Hypothalamus (tissue), 51 donors: ENCODE measurements at regions not wholly inside any gene's neighbourhood (a gene's known extent, or its start where the extent isn't known, plus 50 kb on each side); places are given as distances from the start of the nearest gene placed in this dataset.
"Not testable (repeated sequence)": the region's sequence is repeated elsewhere in the genome, so short reads cannot be mapped to it uniquely, and the experiment has no call there.

Experiments used
- DNase-seq, 51 donors: peaks; one replicate each; lab custom pipeline; 2025; lab: John Stamatoyannopoulos, UW

DNA sequence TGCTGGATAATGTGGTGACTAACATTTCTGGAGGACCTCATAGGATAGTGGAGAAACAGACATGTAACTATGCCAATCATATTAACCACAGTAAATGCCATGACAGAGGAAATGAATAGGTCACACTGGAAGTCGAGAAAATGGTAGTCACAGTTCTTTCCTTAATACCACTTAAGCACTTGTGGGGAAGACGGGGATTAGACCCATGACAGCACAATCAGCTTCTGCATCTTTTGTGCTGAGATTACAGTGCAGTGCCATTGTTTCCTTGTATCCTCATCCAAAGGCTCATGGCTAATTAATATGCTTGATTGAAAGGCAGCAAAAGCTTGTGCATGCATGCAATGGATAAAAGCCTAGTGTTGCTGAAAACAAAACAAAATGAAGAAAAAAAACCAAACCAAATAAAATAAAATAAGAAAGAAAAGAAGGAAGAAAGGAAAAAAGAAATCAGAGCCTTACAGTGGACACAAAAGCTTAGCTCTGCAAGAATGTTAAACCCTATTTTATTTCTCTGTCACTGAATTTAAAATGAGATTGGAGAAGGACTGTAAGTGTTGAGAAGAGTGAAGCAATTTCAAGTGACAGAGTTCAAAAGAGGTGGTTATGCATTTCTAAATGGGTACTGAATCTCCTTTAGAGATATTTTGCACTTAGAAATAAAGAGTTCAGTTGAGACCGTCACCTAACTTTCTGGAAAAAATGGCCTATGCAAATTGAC, 1011.9 kb downstream of the CDH8 start:
- no peak for DNase-seq

DNA sequence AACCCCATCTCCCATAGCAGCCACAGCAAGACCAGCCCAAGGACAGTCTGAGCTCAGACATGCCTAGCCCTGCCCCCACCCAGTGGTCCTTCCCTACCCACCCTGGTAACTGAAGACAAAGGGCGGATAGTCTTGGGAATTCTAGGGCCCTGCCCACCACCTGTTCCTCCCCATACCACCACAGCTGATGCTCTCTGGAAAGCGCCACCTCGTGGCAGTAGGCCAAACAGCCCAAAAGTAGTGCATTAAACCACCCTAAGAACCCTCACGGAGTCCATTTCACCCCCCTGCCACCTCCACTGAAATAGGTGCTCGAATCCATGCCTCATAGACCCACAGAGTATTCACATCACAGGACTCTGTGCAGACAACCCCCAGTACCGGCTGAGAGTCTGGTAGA, 1021.4 kb downstream of the CDH8 start:
- no peak for DNase-seq

DNA sequence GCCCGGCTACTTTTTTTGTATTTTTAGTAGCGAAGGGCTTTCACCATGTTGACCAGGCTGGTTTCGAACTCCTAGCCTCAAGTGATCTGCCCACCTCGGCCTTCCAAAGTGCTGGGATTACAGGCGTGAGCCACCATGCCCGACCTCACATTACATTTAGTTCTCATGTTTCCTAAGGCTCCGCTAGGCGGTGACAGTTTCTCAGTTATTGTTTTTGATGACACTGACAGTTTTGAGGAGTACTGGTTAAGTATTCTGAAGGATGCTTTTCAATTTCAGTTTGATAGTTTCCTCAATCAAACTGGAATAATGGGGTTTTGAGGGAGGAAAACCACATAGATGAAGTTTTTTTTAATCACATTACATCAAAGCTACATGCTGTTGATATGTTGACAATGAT, 1028.5 kb downstream of the CDH8 start:
- no peak for DNase-seq

DNA sequence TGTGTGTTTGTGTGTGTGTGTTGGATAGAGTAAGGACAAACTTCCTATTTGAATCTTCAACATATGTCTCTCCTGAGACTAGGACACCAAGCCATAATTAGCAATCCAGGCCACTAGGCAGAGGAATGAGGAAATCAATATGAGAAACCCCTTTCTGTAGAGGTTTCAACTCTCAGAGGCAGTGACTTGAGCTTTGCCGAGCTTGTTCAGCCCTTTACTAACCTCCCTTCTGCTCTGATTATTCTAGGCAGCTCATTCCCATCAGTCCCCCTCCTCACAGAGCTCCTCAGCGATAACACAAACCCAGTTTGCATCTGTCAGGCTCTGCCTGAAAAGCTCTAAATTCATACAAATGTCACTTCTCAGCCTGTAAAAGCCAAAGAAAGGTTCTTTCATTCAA, 1030.3 kb downstream of the CDH8 start:
- peak in 1 of 51 donors; percentile 1 for DNase-seq

DNA sequence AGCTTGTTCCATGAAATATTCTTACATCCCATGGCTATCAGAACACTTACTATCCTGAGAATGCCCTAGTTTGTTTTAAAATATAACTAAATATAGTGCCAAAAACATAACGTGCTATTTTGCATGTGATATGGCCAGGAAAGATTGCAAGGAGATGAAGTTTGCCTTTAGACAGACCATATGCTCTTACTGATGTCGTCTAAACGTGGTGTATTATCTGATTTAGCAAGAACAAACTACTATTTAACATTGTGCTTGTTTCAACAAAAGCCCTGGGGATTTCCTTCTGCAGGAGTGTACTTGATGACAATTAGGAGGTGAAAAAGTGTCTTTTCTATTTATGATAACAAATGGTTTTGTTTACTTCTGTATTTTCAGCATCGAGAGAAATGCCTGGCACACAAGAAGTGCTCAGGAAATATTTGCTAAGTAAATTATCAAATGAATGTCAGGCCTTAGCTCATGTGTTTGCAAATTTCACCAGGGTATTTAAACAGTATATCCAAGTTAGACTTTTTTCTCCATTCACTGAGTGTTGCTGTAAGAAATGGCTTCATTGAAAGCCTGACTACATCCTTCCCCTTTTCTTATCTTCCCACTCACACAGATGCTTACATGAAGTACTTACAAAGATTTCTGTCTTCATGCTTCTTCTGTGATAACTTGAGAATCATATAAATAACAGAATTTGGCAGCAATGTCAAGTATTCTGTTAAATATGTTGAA, 1033.6 kb downstream of the CDH8 start:
- no peak for DNase-seq

DNA sequence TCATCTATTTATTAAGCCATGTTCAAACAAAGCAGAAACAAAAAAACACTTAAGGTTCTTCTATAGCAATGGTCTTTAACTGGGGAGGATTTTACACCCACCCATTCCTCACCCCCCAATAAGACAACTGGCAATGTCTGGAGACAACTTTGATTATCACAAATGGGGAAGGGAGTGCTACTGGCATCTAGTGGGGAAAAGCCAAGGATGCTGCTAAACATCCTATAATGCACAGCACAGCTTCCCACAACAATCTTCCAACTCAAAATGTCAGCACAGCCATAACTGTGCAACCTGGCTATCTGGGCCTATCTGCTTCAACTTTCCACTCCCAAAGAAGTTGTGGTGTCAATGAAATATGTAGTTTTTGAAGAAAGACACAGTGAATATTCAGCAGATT, 1044.4 kb downstream of the CDH8 start:
- no peak for DNase-seq

DNA sequence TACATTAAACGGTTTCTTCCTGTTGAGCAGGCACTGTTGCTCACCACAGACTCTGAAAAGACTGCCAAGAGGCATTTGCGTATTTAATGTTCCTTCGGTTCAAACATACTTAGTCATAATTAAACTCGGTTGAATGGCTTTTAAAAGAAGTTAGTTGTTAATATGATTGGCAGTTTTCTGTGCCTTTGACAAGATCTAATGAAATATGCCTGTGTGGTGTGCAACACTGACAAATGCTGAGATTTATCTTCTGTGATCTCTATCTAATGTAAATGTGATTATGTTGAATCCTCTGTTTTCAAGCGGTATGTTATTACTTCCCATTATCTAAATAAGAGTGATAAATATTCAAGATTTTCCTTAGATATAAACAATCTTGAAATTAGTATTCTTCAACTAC, 1046.6 kb downstream of the CDH8 start:
- DNase-seq = no peak

DNA sequence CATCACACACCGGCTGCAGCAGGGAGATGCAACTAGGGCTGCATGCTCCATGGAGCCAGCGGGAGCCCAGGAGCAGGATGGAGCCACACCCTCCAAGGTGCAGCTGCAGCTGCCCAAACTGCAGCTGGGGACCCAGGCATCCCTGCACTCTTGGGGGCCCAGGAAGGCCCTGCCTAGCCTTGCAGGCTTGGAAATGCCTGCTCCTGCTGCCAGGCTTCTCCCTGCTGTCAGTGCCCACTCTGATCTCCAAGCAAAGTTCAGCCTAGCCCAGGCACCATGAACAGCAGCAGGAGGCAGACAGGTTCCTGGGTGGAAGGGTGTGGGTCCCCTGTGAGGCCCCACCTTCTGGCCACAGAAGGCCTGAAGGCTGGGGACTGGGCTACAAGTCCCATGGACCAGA, 1057.1 kb downstream of the CDH8 start:
- DNase-seq = no peak

DNA sequence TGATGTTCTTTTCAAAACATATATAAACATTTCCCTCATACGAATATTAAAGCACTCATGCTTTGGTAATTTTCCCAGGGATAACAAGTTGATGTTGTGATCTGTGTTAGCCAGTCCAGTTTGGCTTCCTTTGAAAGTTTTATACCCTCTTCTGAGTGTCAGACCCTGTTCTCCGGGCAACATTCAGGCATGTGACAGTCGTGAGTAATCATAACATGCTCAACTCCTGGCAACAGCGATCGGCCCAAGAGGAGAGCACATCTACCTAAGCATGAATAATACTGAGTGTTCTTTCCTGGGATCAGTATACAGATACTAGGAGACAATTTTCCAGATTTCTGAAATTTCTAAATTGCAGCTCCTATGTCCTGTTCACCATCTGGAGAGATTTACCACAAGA, 1086.4 kb downstream of the CDH8 start:
- no peak for DNase-seq

DNA sequence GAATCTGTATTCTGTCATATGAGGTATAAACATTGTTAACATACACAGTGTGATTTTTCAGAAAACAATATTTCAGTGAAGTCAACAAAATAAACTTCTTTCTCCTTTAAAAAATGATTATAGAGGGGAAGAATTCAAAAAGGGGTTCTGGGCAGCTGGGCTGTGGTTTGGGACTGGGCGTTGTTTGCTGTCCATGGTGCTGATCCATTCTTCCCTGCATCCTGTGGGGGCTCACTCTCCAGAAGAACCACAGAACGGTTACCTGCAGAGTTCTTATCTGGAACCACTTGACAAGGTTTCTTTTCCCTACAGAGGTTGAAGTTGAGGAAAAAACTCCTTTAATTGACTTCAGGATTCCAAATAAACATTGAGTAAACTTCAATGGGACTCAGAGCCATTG, 1091.0 kb downstream of the CDH8 start:
- DNase-seq = no peak

DNA sequence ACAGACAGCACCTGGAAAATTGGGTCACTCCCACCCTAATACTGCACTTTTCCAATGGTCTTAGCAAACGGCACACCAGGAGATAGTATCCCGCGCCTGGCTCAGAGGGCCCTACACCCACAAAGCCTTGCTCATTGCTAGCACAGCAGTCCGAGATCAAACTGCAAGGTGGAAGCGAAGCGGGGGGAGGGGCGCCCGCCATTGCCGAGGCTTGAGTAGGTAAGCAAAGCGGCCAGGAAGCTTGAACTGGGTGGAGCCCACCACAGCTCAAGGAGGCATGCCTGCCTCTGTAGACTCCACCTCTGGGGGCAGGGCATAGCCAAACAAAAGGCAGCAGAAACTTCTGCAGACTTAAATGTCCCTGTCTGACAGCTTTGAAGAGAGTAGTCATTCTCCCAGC, 1100.0 kb downstream of the CDH8 start:
- not testable (repeated sequence) for DNase-seq

DNA sequence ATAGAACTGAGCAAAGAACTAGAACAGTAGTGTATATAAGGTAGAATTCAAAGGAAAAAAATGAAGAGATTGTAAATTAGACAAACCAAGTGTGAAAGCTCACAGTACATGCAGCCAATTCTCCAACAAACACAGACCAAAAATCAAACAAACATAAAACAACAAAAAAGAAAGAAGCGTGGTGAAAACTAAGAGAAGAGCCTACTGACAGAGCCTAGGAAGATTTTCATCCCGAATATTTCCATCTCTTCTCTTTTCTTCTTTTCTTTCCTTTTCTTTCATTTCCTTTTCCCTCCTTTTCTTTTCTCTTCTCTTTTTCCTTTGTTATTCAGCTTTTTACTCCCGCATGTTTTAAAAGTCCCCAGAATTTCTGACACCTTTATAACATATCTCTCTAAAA, 1103.6 kb downstream of the CDH8 start:
- no peak for DNase-seq

DNA sequence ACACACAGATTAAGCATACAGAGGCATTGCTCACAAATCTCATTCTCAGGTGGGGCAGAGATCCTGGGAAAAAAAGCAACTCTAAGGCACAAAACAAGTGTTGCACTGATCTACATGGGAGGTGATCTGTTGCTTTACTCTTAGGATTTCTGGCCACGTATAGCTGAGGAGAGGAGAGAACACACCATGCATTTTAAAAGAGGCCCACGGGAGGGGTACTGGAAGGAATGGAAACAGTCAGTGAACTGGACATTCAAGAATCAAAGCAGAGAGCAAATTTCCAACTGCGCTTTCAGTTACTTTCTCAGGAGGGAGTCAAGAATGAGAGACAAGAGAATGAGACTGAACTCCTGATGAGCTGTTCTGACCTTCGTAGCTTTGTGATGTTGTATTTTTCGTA, 1105.9 kb downstream of the CDH8 start:
- no peak for DNase-seq

DNA sequence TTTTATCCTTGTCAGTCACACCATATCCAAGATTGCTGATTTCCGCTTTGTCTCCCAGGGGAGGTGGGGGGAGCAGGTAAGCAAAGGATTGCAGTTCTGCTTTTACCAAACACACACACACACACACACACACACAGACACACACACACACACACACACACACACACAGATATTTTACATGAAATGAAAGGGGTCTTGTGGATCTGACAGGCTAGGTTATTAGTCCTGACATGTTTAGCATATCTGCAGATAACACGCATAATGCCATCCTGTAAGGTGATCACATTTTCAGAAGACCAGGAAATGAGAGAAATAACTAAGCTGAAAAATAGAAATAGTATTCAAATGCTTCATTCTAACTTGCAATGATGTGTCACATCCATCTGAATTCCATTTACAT, 1113.3 kb downstream of the CDH8 start:
- no peak for DNase-seq

DNA sequence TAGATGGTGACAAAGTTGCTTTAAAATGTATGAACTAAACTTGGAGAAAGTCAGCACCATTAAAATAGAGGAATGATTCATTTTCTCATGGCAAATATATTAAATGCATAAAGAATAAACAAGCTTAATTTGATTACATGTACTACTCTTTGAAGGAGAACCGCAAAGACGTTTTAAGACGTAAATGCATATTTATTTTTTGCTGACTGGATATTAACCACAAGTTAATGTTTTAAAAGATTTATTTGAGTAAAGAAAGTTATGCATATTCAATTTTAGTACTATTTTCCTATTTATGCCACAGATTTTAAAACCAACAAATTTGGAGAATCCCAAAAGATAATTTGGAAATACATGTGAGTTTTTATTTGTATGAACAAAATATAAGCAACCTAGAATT, 1121.9 kb downstream of the CDH8 start:
- no peak for DNase-seq

DNA sequence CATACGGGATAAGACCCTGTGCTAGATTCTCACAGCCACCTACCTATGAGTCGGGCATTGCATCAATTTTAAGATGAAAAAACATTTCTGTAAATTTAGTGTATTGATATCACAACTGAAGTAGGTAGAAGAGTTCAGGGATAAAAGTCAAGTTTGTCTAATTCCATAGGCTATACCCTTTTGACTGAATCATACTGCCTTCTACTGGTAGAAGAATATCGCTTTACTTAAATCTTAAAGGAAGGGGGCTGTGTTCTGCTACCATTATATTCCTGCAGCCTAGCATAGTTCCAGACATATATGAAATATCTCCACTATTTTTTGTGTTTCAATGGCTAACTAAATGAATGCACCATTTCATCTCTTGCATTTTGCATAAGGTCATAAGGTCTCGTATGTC, 1128.6 kb downstream of the CDH8 start:
- no peak for DNase-seq

DNA sequence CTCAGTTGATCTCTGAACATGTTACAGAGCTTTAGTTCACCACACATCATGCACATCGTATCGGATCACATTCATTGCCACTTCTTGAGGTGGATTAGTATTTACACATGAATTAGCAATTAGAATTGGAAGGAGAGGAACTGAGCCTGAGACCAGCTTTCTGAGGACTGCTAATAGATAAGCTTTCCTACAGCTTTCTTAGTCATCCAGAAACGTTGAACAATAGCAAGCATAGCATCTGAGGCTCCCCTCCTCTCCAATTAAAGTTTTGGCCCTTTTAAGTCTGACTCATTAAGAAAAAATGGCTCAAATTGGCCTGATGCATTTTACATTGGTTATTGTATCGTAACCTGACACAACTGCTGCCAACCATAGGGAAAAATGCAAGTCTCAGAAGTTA, 1130.4 kb downstream of the CDH8 start:
- DNase-seq = no peak

DNA sequence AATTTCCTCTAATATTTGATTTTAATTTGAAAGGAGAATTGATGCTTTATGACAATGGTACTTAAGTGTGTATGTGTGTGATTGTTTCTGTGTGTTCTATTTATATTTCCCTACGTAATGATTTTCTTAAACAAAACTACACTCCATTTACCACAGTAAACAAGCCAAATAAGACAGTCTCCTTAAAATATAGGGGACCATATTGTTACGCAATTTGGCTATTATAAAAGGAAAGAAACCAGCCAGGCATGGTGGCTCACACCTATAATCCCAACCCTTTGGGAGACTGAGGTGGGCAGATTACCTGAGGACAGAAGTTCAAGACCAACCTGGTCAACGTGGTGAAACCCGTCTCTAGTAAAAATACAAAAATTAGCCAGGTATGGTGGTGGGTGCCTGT, 1134.1 kb downstream of the CDH8 start:
- no peak for DNase-seq

DNA sequence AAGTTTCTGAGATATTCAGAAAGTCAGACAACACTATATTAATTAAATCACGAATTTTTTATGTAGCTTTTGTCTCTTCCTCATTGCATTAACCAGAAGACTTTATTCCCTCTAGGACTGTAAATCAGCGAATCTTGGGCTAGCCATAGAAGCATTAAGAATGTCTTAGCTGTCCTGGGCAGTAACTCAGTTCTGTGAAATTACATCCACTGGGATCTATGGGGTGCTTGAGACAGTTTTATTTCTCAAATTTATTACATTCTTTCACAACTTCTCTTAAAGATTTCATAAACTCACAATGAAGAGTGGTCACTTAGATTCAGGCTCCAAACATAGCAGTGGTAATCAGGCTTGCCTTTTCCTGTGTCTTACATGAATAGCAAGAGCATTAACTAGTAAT, 1153.4 kb downstream of the CDH8 start:
- no peak for DNase-seq

DNA sequence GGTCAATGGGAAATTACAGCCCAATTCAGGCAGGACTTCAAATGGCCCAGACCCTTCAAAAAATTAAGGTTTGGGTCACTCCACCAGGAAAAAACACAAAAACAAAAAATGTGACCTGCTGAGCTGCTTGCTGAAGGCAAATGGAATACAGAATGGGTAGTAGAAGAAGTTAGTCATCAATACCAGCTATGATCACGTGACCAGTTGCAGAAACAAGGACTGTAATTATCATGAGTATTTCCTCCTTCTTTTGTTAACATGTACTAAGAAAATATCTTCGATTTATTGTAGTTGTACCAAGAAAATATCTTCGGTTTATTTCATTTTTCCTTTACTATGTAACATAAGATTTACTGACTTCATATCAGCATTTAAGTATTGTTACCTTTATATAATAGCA, 1183.6 kb downstream of the CDH8 start:
- DNase-seq = no peak

DNA sequence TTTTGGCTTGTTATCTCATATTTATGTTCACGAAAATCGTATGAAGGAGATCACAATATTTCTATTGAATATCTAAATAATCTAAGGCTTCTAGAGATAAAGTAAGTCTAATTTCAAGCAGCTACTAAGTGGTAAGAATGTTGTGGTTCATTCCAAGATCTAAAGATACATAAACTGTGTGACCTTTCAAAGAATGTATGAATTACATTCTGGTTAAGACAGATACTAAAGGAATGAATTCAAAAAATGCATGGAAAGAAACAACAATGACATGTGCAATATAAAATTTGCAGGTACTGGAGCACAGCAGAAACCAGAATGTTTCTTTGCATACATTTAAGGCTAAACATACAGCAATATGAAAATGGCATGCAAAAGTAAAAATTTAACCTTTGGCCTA, 1214.6 kb downstream of the CDH8 start:
- DNase-seq = no peak

DNA sequence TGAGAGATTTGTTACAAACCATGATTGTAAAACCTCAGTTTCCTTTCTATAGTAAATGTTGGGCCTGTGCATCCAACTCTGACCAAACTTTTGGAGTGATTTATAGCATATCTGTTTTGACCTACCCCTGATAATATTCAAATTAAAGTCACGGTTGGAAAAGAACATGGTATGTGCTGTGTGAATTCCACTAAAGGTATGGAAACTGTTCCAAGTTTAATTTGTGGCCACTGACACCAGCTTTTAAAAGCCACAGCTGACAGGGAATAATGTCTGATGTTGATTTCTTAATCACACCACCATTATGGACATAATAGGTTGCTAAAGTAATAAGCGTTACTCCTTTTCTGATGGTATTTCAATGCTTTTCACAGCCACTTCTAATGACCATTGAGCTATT, 1215.9 kb downstream of the CDH8 start:
- DNase-seq = no peak

DNA sequence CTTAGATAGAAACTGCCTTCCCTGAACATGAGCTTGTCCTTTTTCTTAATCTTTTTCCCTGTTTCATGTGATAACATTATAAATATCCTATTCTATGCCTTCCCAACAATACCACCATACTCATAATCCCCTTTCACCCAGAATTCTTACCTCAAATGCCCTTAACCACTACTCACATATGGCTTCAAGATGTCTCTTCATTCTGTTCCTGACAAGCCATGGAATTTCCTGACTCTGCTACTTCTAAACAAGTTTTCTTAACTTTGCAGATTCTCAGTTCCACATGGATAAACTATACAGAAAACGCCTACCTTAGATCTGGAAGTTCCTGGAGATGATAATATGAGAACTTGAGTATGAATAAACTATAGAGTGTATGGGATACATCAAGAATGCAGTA, 1217.8 kb downstream of the CDH8 start:
- DNase-seq = no peak
